Gastroesophageal sphincter (tissue), 3 donors: ENCODE measurements at regions not wholly inside any gene's neighbourhood (a gene's known extent, or its start where the extent isn't known, plus 50 kb on each side); places are given as distances from the start of the nearest gene placed in this dataset.

Experiments
- CTCF ChIP-seq, 4 experiments: fragments of 200-600 bp in 2 of 4; fragments of 450-650 bp in 2 of 4; sonication (generic) in 1 of 4; IDR thresholded peaks; one replicate each; pipeline ENCODE4 v1.5.1; 2017 to 2019; ENCODE audit warnings: antibody characterized with exemption in 4 of 4, mild to moderate bottlenecking in 2 of 4, moderate library complexity in 2 of 4
- POLR2A ChIP-seq, 2 donors: fragments of 450-650 bp; IDR thresholded peaks; one replicate each; pipeline ENCODE4 v1.6.1; 2017; ENCODE audit warnings: antibody characterized with exemption in 2 of 2, mild to moderate bottlenecking in 2 of 2, moderate library complexity in 1 of 2

DNA sequence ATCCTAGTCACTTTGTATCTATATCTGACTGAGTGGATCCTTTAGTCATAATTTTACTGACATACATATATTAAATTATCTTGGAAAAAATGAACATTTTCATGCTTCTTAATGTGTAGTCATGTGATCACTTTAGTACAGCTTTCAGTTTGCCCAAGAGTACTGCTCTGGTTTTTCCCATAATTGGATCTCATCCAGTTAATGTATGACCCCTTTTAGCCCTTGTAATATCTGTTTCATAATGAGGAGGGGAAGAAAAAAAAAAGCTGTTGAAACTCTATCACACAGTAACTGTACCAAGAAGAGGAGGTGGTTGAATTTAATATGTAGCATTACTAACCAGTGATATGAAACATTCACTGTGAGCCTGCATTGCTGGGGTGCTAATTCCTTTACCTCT, 328.7 kb downstream of the PTPRC start:
- TF ChIP-seq POLR2A (IDR thresholded peaks at IDR 0.05) (no peak), CTCF (IDR thresholded peaks at IDR 0.05) (no peak)
